ENCODE measurements at regions not wholly inside any gene's neighbourhood (a gene's known extent, or its start where the extent isn't known, plus 50 kb on each side); places are given as distances from the start of the nearest gene placed in this dataset.

GRCh38 chr20:59382907-59383306, 82.5 kb downstream of the EDN3 start:
- no peak for TF ChIP-seq FOXP2 (optimal IDR thresholded peaks at IDR 0.05; ENCODE audit: control extremely low read depth, extremely low read length, insufficient read depth)
- TF ChIP-seq EZH2 (IDR thresholded peaks at IDR 0.05) = no peak
